ENCODE measurements at regions not wholly inside any gene's neighbourhood (a gene's known extent, or its start where the extent isn't known, plus 50 kb on each side); places are given as distances from the start of the nearest gene placed in this dataset.
"Not testable (repeated sequence)": the region's sequence is repeated elsewhere in the genome, so short reads cannot be mapped to it uniquely, and the experiment has no call there.

GRCh38 chr10:21039721-21040120 lies 142.6 kb upstream of the NEBL start:
- DNase-seq, result no peak
- BruUV-seq (replicated peaks), result no TSS peak
- no peak overlapping the region for H2AFZ ChIP-seq

GRCh38 chr10:21036757-21037156 lies 139.6 kb upstream of the NEBL start:
- H3K9me2 ChIP-seq (ENCODE audit: insufficient read depth), result no peaks in the 10 kb centered on the region
- ChIA-PET POLR2A (ENCODE audit: unreplicated experiment) (no interaction called here), CTCF (no interaction called here)
- no peaks in the 10 kb centered on the region for H3F3A ChIP-seq (ENCODE audit: insufficient read depth, low read depth)
- H3K9me3 ChIP-seq (ENCODE audit: insufficient read depth, low read depth), result no peaks in the 10 kb centered on the region
- H3K79me2 ChIP-seq (ENCODE audit: low read depth), result no peaks in the 10 kb centered on the region
- no peaks in the 10 kb centered on the region for H3K27me3 ChIP-seq (ENCODE audit: insufficient read depth, low read depth)
- DNase-seq, result no peak
- no peak overlapping the region for H3K27ac ChIP-seq
- no peak overlapping the region for H3K4me3 ChIP-seq
- H3K4me2 ChIP-seq, result no peak overlapping the region
- no TSS peak for BruUV-seq (replicated peaks)
- H4K20me1 ChIP-seq (ENCODE audit: insufficient read depth), result no peaks in the 10 kb centered on the region
- no peak overlapping the region for H2AFZ ChIP-seq
- H3K36me3 ChIP-seq (ENCODE audit: low read depth), result no peaks in the 10 kb centered on the region
- no peak for TF ChIP-seq EZH2 (IDR thresholded peaks at IDR 0.05; ENCODE audit: low read depth)
- TF ChIP-seq CTCF (conservative IDR thresholded peaks at IDR 0.05), result no peak
- intact Hi-C loops (cut with micrococcal nuclease; ENCODE audit: unreplicated experiment), result no loop called here
- H3K4me1 ChIP-seq (replicated peaks; ENCODE audit: insufficient read depth), result no peaks in the 10 kb centered on the region

More at GRCh38 chr10:21039721-21040120, 142.6 kb upstream of the NEBL start:
- Histone ChIP-seq H3K4me2 (no peak overlapping the region), H3K9me3 (ENCODE audit: insufficient read depth, low read depth) (no peaks in the 10 kb centered on the region), H3K4me3 (no peak overlapping the region), H3K9me2 (ENCODE audit: insufficient read depth) (no peaks in the 10 kb centered on the region), H3F3A (ENCODE audit: insufficient read depth, low read depth) (no peaks in the 10 kb centered on the region), H3K4me1 (replicated peaks; ENCODE audit: insufficient read depth) (no peaks in the 10 kb centered on the region), H3K27me3 (ENCODE audit: insufficient read depth, low read depth) (no peaks in the 10 kb centered on the region), H3K36me3 (ENCODE audit: low read depth) (no peaks in the 10 kb centered on the region), H3K79me2 (ENCODE audit: low read depth) (no peaks in the 10 kb centered on the region), H4K20me1 (ENCODE audit: insufficient read depth) (no peaks in the 10 kb centered on the region), H3K27ac (no peak overlapping the region)
- intact Hi-C loops (cut with micrococcal nuclease; ENCODE audit: unreplicated experiment), result no loop called here
- TF ChIP-seq CTCF (conservative IDR thresholded peaks at IDR 0.05) (no peak), EZH2 (IDR thresholded peaks at IDR 0.05; ENCODE audit: low read depth) (no peak)
- POLR2A ChIA-PET (ENCODE audit: unreplicated experiment), result no interaction called here
- CTCF ChIA-PET, result no interaction called here

GRCh38 chr10:21034770-21035169 lies 137.7 kb upstream of the NEBL start:
- H3K9me2 ChIP-seq (ENCODE audit: insufficient read depth); intact Hi-C loops (cut with micrococcal nuclease; ENCODE audit: unreplicated experiment); H3F3A ChIP-seq (ENCODE audit: insufficient read depth, low read depth); BruUV-seq (replicated peaks); H3K4me3 ChIP-seq; H3K4me1 ChIP-seq (replicated peaks; ENCODE audit: insufficient read depth); H3K9me3 ChIP-seq (ENCODE audit: insufficient read depth, low read depth); DNase-seq; H4K20me1 ChIP-seq (ENCODE audit: insufficient read depth); H2AFZ ChIP-seq; H3K36me3 ChIP-seq (ENCODE audit: low read depth); H3K4me2 ChIP-seq; POLR2A ChIA-PET (ENCODE audit: unreplicated experiment); H3K79me2 ChIP-seq (ENCODE audit: low read depth); H3K27ac ChIP-seq; CTCF ChIA-PET; H3K27me3 ChIP-seq (ENCODE audit: insufficient read depth, low read depth): not testable (repeated sequence)

- Histone ChIP-seq H3F3A (ENCODE audit: insufficient read depth, low read depth) (no peaks in the 10 kb centered on the region), H3K9me2 (ENCODE audit: insufficient read depth) (no peaks in the 10 kb centered on the region), H4K20me1 (ENCODE audit: insufficient read depth) (no peaks in the 10 kb centered on the region), H3K36me3 (ENCODE audit: low read depth) (no peaks in the 10 kb centered on the region), H3K4me2 (no peak overlapping the region), H3K4me3 (no peak overlapping the region), H3K4me1 (replicated peaks; ENCODE audit: insufficient read depth) (no peaks in the 10 kb centered on the region), H3K27ac (no peak overlapping the region), H2AFZ (no peak overlapping the region), H3K79me2 (ENCODE audit: low read depth) (no peaks in the 10 kb centered on the region), H3K9me3 (ENCODE audit: insufficient read depth, low read depth) (no peaks in the 10 kb centered on the region), H3K27me3 (ENCODE audit: insufficient read depth, low read depth) (no peaks in the 10 kb centered on the region)
- TF ChIP-seq CTCF (conservative IDR thresholded peaks at IDR 0.05) (no peak), EZH2 (IDR thresholded peaks at IDR 0.05; ENCODE audit: low read depth) (no peak)
- DNase-seq, result no peak
- ChIA-PET CTCF (no interaction called here), POLR2A (ENCODE audit: unreplicated experiment) (no interaction called here)
- BruUV-seq (replicated peaks), result no TSS peak
- intact Hi-C loops (cut with micrococcal nuclease; ENCODE audit: unreplicated experiment), result no loop called here
Measured at GRCh38 chr10:21034241-21034640, 137.1 kb upstream of the NEBL start.
